Retinal pigment epithelial cell (primary cell): ENCODE measurements at regions not wholly inside any gene's neighbourhood (a gene's known extent, or its start where the extent isn't known, plus 50 kb on each side); places are given as distances from the start of the nearest gene placed in this dataset.

Experiments
- DNase-seq: peaks from one replicate; pipeline ENCODE4 v3.0.0-alpha.2; 2010; ENCODE audit warnings: low read depth
- H3K4me3 ChIP-seq: 2 replicates; pipeline ENCODE4 v1.5.1; 2011; ENCODE audit warnings: mild to moderate bottlenecking, low read length, control low read depth, moderate library complexity
- TF ChIP-seq, protein P1 (sequence below): conservative IDR thresholded peaks from 2 replicates; pipeline ENCODE4 v1.5.1; 2011; ENCODE audit warnings: low read depth, low read length, control low read depth, inconsistent platforms

DNA sequence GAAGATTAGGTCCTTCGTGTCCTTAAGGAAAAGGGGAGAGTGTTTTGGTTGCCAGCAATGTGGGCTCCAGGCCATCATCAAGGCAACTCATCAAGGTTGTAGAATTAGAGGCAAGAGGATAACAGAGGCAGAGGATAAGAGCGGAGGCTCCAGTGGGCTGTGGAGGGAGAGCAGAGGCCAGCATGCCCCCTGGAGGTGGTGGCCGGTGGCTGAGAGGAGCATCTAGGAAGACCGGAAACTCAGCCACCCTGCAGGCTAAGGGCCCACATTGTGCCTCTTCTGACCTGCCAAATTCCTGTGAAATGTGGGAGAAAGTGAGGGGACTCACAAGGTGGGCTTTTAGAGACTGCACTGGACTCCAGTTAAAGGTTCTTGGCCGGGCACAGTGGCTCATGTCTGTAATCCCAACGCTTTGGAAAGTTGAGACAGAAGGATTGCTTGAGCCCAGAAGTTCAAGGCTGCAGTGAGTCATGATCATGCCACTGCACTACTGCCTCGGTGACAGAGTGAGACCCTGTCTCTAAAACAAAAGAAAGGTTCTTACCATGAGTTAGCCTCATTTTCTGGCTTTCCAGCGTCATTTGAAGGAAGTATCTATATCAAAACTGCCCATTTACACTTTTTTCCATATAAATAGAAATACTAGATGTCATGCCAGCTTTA, 62.7 kb upstream of the ADORA2B start:
- no peak overlapping the region for H3K4me3 ChIP-seq
- TF ChIP-seq, protein P1, sequence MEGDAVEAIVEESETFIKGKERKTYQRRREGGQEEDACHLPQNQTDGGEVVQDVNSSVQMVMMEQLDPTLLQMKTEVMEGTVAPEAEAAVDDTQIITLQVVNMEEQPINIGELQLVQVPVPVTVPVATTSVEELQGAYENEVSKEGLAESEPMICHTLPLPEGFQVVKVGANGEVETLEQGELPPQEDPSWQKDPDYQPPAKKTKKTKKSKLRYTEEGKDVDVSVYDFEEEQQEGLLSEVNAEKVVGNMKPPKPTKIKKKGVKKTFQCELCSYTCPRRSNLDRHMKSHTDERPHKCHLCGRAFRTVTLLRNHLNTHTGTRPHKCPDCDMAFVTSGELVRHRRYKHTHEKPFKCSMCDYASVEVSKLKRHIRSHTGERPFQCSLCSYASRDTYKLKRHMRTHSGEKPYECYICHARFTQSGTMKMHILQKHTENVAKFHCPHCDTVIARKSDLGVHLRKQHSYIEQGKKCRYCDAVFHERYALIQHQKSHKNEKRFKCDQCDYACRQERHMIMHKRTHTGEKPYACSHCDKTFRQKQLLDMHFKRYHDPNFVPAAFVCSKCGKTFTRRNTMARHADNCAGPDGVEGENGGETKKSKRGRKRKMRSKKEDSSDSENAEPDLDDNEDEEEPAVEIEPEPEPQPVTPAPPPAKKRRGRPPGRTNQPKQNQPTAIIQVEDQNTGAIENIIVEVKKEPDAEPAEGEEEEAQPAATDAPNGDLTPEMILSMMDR, result peak; percentile 35
- DNase-seq, result no peak

DNA sequence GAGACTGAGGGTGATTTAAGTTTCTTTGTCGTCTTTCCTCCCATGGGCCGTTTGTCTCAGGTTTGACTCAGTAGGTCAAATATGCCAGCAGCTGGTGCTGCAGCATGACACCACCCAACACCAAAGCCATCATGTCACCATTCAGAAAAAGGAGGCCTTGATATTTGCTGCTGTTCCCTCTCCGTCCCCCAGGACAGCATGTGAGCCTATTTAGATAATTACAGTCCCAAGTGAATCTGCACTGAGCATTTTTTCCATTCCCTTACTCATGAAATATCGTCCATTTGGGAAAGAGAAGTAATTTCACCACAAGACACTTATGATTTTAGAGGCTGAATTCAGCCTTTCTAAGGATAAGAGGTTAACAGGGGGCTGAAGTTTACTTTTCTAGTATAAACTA, 62.2 kb upstream of the ADORA2B start:
- no peak overlapping the region for H3K4me3 ChIP-seq
- DNase-seq, result no peak
- TF ChIP-seq, protein P1, result no peak

DNA sequence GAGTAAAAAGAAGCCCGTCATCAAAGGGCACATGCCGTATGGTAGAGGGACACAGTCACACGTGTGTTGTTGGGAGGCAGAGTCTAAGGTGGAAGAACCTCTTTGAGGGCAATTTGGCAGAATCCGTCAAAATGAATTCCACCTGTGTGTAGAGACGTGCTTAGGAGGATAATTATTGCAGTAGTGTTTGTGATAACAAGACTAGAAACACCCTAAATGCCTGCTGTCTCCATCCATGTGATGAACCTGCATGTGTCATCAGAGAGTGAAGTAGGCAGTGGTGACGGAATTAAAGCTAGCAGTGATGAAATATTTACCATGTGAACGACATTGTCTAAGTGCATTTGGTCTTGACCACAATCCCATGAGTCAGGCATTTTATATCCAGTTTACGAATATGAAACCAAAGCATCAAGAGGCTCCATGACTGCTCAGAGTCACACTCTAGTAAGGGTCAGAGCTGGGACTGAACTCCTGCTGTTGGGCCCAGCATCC, 61.3 kb upstream of the ADORA2B start:
- TF ChIP-seq, protein P1, result no peak
- no peak overlapping the region for H3K4me3 ChIP-seq
- peak; percentile 49 for DNase-seq

DNA sequence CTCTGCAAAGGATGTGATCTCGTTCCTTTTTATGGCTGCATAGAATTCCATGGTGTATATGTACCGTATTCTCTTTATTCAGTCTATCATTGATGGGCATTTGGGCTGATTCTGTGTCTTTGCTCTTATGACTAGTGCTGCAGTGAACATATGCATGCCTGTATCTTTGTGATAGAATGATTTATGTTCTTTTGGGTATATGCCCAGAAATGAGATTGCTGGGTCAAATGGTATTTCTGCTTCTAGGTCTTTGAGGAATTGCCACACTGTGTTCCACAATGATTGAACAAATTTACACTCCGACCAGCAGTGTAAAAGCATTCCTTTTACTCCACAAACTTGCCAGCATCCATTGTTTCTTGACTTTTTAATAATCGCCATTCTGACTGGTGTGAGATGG, 60.2 kb upstream of the ADORA2B start:
- TF ChIP-seq, protein P1, result no peak
- H3K4me3 ChIP-seq, result no peak overlapping the region
- DNase-seq, result no peak

DNA sequence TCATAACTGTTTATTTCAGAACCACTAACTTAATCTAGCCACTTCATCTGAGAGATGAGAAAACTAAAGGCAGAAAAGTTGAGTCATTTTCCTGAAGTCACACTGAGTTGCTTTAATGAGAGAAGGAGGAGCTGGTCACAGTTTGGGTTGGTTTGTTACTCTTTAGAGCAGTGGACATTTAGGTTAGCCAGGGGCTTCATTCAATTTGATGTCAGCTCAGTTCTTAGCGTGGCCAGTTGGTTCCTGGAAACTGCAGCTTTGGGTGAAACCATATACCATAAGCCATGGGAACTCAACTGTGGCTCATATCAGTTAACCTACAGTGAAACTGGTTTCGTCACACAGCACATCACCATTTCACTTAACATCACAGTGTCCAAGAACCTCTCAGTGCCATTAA, 59.2 kb upstream of the ADORA2B start:
- TF ChIP-seq, protein P1, result no peak
- no peak for DNase-seq
- no peak overlapping the region for H3K4me3 ChIP-seq

DNA sequence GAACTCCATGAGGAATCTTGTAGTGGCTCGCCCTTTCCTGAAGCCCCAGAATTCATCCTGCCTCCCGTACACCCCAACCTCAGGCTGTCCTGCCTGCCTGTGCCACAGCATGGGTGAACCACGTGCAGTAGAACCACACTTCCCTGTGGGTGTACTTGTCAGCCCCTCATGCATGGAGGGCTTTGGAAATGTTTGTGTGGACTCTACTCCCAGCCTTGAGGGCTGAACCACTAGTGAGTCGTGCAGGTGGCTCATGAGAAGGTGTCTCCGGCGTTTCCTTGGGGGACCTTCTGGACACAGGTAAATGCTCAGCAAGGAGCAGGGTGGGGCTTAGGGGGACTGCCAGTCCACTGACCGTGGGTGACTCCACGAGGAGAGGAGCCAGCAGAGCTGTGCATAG, 58.7 kb upstream of the ADORA2B start:
- no peak overlapping the region for H3K4me3 ChIP-seq
- DNase-seq, result no peak
- TF ChIP-seq, protein P1, result no peak

DNA sequence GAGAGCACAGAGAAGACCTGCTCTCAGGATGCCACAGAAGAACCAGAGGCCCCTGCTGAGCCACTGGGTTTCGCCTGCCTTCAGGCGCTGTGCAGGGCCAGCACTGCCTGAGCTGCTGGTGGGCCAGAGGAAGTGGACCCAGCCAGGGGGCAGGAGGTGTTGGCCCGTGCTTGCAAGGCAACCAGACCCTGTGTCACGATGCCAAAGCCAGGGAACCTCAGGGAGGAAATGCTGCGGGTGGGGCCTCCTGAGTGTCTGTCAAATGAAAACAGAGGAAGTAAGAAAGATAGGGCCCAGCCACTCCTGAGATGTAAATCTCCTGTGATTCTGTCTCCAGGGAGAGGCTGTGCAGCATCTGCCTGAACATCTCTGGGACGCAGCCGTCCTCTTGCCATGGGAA, 58.1 kb upstream of the ADORA2B start:
- DNase-seq, result no peak
- TF ChIP-seq, protein P1, result no peak
- no peak overlapping the region for H3K4me3 ChIP-seq
